Endothelial cell of umbilical vein (primary cell): ENCODE measurements at regions not wholly inside any gene's neighbourhood (a gene's known extent, or its start where the extent isn't known, plus 50 kb on each side); places are given as distances from the start of the nearest gene placed in this dataset.

Source experiments
- BruUV-seq: library from RNA; stranded (reverse); fragments of 400-500 nt; replicated peaks from 2 replicates; lab custom pipeline; 2021; lab: Mats Ljungman, UMichigan
- CTCF ChIA-PET: fragments of 300-600, 350-600 bp; sonication (Branson Sonifier 250); formaldehyde crosslinking; loops from one replicate; lab custom pipeline; 2021; ENCODE audit warnings: antibody characterized with exemption, inconsistent platforms; lab: Charles Lee
- POLR2A ChIA-PET: fragments of 300-600, 350-600 bp; sonication (Branson Sonifier 250); formaldehyde crosslinking; loops from one replicate; lab custom pipeline; 2021; ENCODE audit warnings: antibody characterized with exemption, inconsistent platforms; lab: Charles Lee
- DNase-seq: peaks from one replicate; pipeline ENCODE4 v3.0.0-alpha.2; 2011; ENCODE audit warnings: low read depth, low spot score
- FAIRE-seq: peaks from 2 replicates; lab custom pipeline; 2011; peaks lifted over from hg19 to GRCh38; lab: Jason Lieb, UNC
- H2AFZ ChIP-seq: 2 replicates; pipeline ENCODE4 v1.6.0; 2012; ENCODE audit warnings: low read depth, low read length, control low read depth, inconsistent platforms
- H3K27ac ChIP-seq: 2 replicates; pipeline ENCODE4 v1.5.1; 2011; ENCODE audit warnings: low read depth, mild to moderate bottlenecking, control low read depth, low read length, moderate library complexity; ENCODE audit not compliant: insufficient read depth
- H3K27me3 ChIP-seq, 2 experiments: 2 replicates each; pipeline versions ENCODE4 v1.6.0 to v1.6.1; 2011; ENCODE audit warnings: low read length in 2 of 2, mixed read lengths in 1 of 2; ENCODE audit not compliant: control insufficient read depth in 2 of 2, insufficient read depth in 2 of 2
- H3K36me3 ChIP-seq, 2 experiments: 2 replicates in 1 of 2; 3 replicates in 1 of 2; pipeline ENCODE4 v1.5.1; 2011; ENCODE audit warnings: low read length in 2 of 2, mild to moderate bottlenecking in 1 of 2, moderate library complexity in 1 of 2; ENCODE audit not compliant: control insufficient read depth in 2 of 2, insufficient read depth in 2 of 2; ENCODE audit errors: extremely low read depth in 1 of 2
- H3K4me1 ChIP-seq: 3 replicates; pipeline ENCODE4 v1.5.1; 2011; ENCODE audit warnings: mild to moderate bottlenecking, low read length; ENCODE audit not compliant: control insufficient read depth, insufficient read depth; ENCODE audit errors: extremely low read depth
- H3K4me2 ChIP-seq: 2 replicates; pipeline ENCODE4 v1.6.1; 2011; ENCODE audit warnings: low read length, control low read depth, mixed read lengths; ENCODE audit not compliant: insufficient read depth
- H3K4me3 ChIP-seq, 3 experiments: fragments of 200-600 bp in 1 of 3; sonication (generic), shearing (Covaris generic) in 1 of 3; replicated peaks in 1 of 3; 2 replicates each; pipeline ENCODE4 v1.5.1; 2011 to 2016; ENCODE audit warnings: control low read depth in 3 of 3, low read length in 3 of 3, mild to moderate bottlenecking in 2 of 3, inconsistent platforms in 1 of 3, low read depth in 1 of 3, moderate library complexity in 1 of 3; ENCODE audit not compliant: insufficient read depth in 1 of 3
- H3K79me2 ChIP-seq: 2 replicates; pipeline ENCODE4 v1.6.0; 2012; ENCODE audit warnings: low read length, inconsistent platforms; ENCODE audit not compliant: control insufficient read depth, insufficient read depth
- H3K9ac ChIP-seq: replicated peaks from 2 replicates; pipeline ENCODE3; 2011; ENCODE audit warnings: low read length, control low read depth; ENCODE audit not compliant: insufficient read depth; ENCODE audit errors: extremely low read depth
- H3K9me1 ChIP-seq: replicated peaks from 3 replicates; pipeline ENCODE4 v1.6.0; 2011; ENCODE audit warnings: mild to moderate bottlenecking, low read length; ENCODE audit not compliant: control insufficient read depth, insufficient read depth; ENCODE audit errors: extremely low read depth
- H3K9me3 ChIP-seq: replicated peaks from 2 replicates; pipeline ENCODE4 v1.5.1; 2012; ENCODE audit warnings: low read length, inconsistent platforms; ENCODE audit not compliant: control insufficient read depth, insufficient read depth
- H4K20me1 ChIP-seq: replicated peaks from 2 replicates; pipeline ENCODE3; 2011; ENCODE audit warnings: mild to moderate bottlenecking, low read length; ENCODE audit not compliant: control insufficient read depth, insufficient read depth; ENCODE audit errors: extremely low read depth
- CTCF ChIP-seq, 2 donors: IDR thresholded peaks; 1 replicate in 1 of 2; 2 replicates in 1 of 2; pipeline ENCODE4 v1.5.1; 2011; ENCODE audit warnings: low read length in 2 of 2, mild to moderate bottlenecking in 2 of 2, moderate library complexity in 2 of 2, control low read depth in 1 of 2, inconsistent platforms in 1 of 2, low read depth in 1 of 2; ENCODE audit not compliant: insufficient read depth in 1 of 2; ENCODE audit errors: extremely low read depth in 1 of 2
- EZH2 ChIP-seq: IDR thresholded peaks from 2 replicates; pipeline ENCODE4 v1.6.1; 2012; ENCODE audit warnings: borderline replicate concordance, low read depth, mild to moderate bottlenecking, moderate library complexity, low read length, inconsistent platforms; ENCODE audit not compliant: severe bottlenecking
- FOS ChIP-seq: IDR thresholded peaks from 2 replicates; pipeline ENCODE4 v1.6.1; 2011; ENCODE audit warnings: mild to moderate bottlenecking, low read length, moderate library complexity, borderline replicate concordance; ENCODE audit not compliant: insufficient read depth
- GATA2 ChIP-seq: IDR thresholded peaks from 2 replicates; pipeline ENCODE4 v1.7.0; 2011; ENCODE audit warnings: low read depth, mild to moderate bottlenecking, moderate library complexity, mixed read lengths, low read length; ENCODE audit not compliant: insufficient read length, insufficient read depth
- JUN ChIP-seq: IDR thresholded peaks from 2 replicates; pipeline ENCODE4 v1.6.1; 2011; ENCODE audit warnings: borderline replicate concordance, low read depth; ENCODE audit not compliant: insufficient read length, insufficient read depth
- MAX ChIP-seq: IDR thresholded peaks from 2 replicates; pipeline ENCODE4 v1.6.1; 2011; ENCODE audit not compliant: insufficient read depth, insufficient read length
- MYC ChIP-seq: IDR thresholded peaks from one replicate; pipeline ENCODE4 v1.6.1; 2011; ENCODE audit warnings: mild to moderate bottlenecking, low read depth, low read length
- POLR2A ChIP-seq: IDR thresholded peaks from 2 replicates; pipeline ENCODE4 v1.6.1; 2012; ENCODE audit warnings: low read depth, mild to moderate bottlenecking, control low read depth, low read length
- POLR2AphosphoS5 ChIP-seq: IDR thresholded peaks from 2 replicates; pipeline ENCODE4 v1.6.1; 2012; ENCODE audit warnings: low read depth, mild to moderate bottlenecking, control low read depth, low read length, moderate library complexity; ENCODE audit not compliant: insufficient read depth
- dilution Hi-C: fragments of 300-500 bp; cut with MboI; formaldehyde crosslinking; loops from one replicate; pipeline ENCODE4 v1.15.0; 2019; ENCODE audit warnings: low sequenced_read_pairs; ENCODE audit not compliant: extremely low pct_ligation_motif_present
- intact Hi-C: fragments of 100-400 bp; cut with micrococcal nuclease; formaldehyde crosslinking; loops from one replicate; pipeline ENCODE4 v1.10.0; 2022

GRCh38 chr11:27214713-27215112 lies 148.3 kb downstream of the CCDC34 start:
- Histone ChIP-seq H3K9me3 (no peaks in the 10 kb centered on the region), H3K4me2 (no peak overlapping the region), H3K9me1 (no peaks in the 10 kb centered on the region), H3K27ac (no peak overlapping the region), H3K9ac (no peak overlapping the region), H4K20me1 (no peaks in the 10 kb centered on the region), H3K36me3 (no peaks in the 10 kb centered on the region), H3K79me2 (no peaks in the 10 kb centered on the region), H3K4me1 (peaks cover 24% of the 10 kb centered on the region), H3K27me3 (peaks cover 55 to 60% of the 10 kb centered on the region in 2 experiments), H2AFZ (no peak overlapping the region), H3K4me3 (no peak overlapping the region)
- ChIA-PET CTCF (interaction anchor here (1.0 to 6.1 kb wide), 4 partner anchors 9 to 271 kb away, joined by 3 to 92 read pairs (median 32); no protein-coding TSS in a partner anchor), POLR2A (no interaction called here)
- FAIRE-seq = no peak
- intact Hi-C loops = loop anchor here (2.0 kb wide), 2 partner anchors 68 to 148 kb away; partner anchors contain the start of gene CCDC34
- TF ChIP-seq POLR2AphosphoS5 (no peak), EZH2 (no peak), MYC (no peak), CTCF (IDR thresholded peaks at IDR 0.05; ENCODE audit: extremely low read depth in 1 of 2, insufficient read depth in 1 of 2, low read depth in 1 of 2, low read length in 2 of 2) (no peak), JUN (no peak)
- no TSS peak for BruUV-seq
- no peak for DNase-seq
- dilution Hi-C loops = no loop called here

GRCh38 chr11:27213232-27213660 lies 149.8 kb downstream of the CCDC34 start:
- CTCF ChIA-PET = interaction anchor here (0.8 to 6.1 kb wide), 8 partner anchors 21 to 284 kb away, joined by 3 to 92 read pairs (median 7); no protein-coding TSS in a partner anchor
- BruUV-seq = no TSS peak

More at GRCh38 chr11:27213232-27213660, 149.8 kb downstream of the CCDC34 start:
- peak; percentile 48 for DNase-seq
- Histone ChIP-seq H3K4me2 (no peak overlapping the region), H3K9me3 (no peaks in the 10 kb centered on the region), H3K36me3 (no peaks in the 10 kb centered on the region), H3K27me3 (peaks cover 54 to 56% of the 10 kb centered on the region in 2 experiments), H4K20me1 (no peaks in the 10 kb centered on the region), H3K79me2 (no peaks in the 10 kb centered on the region), H3K9me1 (no peaks in the 10 kb centered on the region), H3K4me1 (peaks cover 28% of the 10 kb centered on the region), H3K4me3 (no peak overlapping the region), H2AFZ (no peak overlapping the region), H3K27ac (no peak overlapping the region), H3K9ac (no peak overlapping the region)
- POLR2A ChIA-PET = interaction anchor here (1.8 kb wide), 1 partner anchor 69 kb away, joined by 4 read pairs; no protein-coding TSS in a partner anchor
- intact Hi-C loops = no loop called here
- TF ChIP-seq JUN (no peak), MAX (no peak), GATA2 (no peak), POLR2A (no peak), EZH2 (no peak), FOS (peak; percentile 65)
- dilution Hi-C loops = no loop called here
- FAIRE-seq = no peak
